Osteoblast (primary cell): ENCODE measurements at regions not wholly inside any gene's neighbourhood (a gene's known extent, or its start where the extent isn't known, plus 50 kb on each side); places are given as distances from the start of the nearest gene placed in this dataset.

Source experiments
- DNase-seq: peaks from one replicate; pipeline ENCODE4 v3.0.0; 2011; ENCODE audit warnings: low spot score, mixed read lengths; ENCODE audit not compliant: insufficient read length; ENCODE audit errors: missing footprints
- H2AFZ ChIP-seq: 2 replicates; pipeline ENCODE4 v1.6.0; 2011; ENCODE audit warnings: mild to moderate bottlenecking, low read length
- H3K27ac ChIP-seq: 2 replicates; pipeline ENCODE4 v1.5.1; 2011; ENCODE audit warnings: mild to moderate bottlenecking, low read depth, low read length, moderate library complexity
- H3K27me3 ChIP-seq: 2 replicates; pipeline ENCODE4 v1.6.0; 2012; ENCODE audit warnings: mild to moderate bottlenecking, control low read depth, inconsistent platforms, low read length, moderate library complexity; ENCODE audit not compliant: insufficient read depth
- H3K36me3 ChIP-seq: 2 replicates; pipeline ENCODE4 v1.5.1; 2011; ENCODE audit warnings: mild to moderate bottlenecking, low read length, control low read depth, moderate library complexity; ENCODE audit not compliant: insufficient read depth
- H3K4me1 ChIP-seq: 2 replicates; pipeline ENCODE4 v1.5.1; 2011; ENCODE audit warnings: mild to moderate bottlenecking, low read length, control low read depth, moderate library complexity; ENCODE audit not compliant: insufficient read depth
- H3K4me2 ChIP-seq: 2 replicates; pipeline ENCODE4 v1.6.0; 2011; ENCODE audit warnings: mild to moderate bottlenecking, low read length; ENCODE audit not compliant: insufficient read depth
- H3K4me3 ChIP-seq: fragments of 200-600 bp; sonication (generic); 3 replicates; pipeline ENCODE4 v1.5.1; 2012; ENCODE audit warnings: mild to moderate bottlenecking, low read length, inconsistent platforms; ENCODE audit not compliant: insufficient read depth
- H3K79me2 ChIP-seq: 2 replicates; pipeline ENCODE4 v1.6.0; 2012; ENCODE audit warnings: mild to moderate bottlenecking, low read length, control low read depth, inconsistent platforms; ENCODE audit not compliant: insufficient read depth
- H3K9me3 ChIP-seq: 2 replicates; pipeline ENCODE4 v1.5.1; 2011; ENCODE audit warnings: low read depth, low read length, control low read depth
- H4K20me1 ChIP-seq: 2 replicates; pipeline ENCODE4 v1.6.0; 2012; ENCODE audit warnings: mild to moderate bottlenecking, low read length, control low read depth; ENCODE audit not compliant: insufficient read depth
- CTCF ChIP-seq: IDR thresholded peaks from 2 replicates; pipeline ENCODE4 v1.5.1; 2011; ENCODE audit warnings: mild to moderate bottlenecking, low read depth, low read length, moderate library complexity; ENCODE audit errors: extremely low read depth

- H3K27me3 ChIP-seq: no peaks in the 10 kb centered on the region
- no peaks in the 10 kb centered on the region for H3K79me2 ChIP-seq
Observed at GRCh38 chr9:100838857-100839256, 189.7 kb upstream of the PLPPR1 start.

GRCh38 chr9:100848726-100849125 is 179.8 kb upstream of the PLPPR1 start:
- H3K4me2 ChIP-seq: no peak overlapping the region
- no peak overlapping the region for H2AFZ ChIP-seq
- H3K9me3 ChIP-seq: no peaks in the 10 kb centered on the region
- H3K4me1 ChIP-seq: no peaks in the 10 kb centered on the region
- no peaks in the 10 kb centered on the region for H3K79me2 ChIP-seq
- TF ChIP-seq CTCF: no peak
- no peaks in the 10 kb centered on the region for H3K36me3 ChIP-seq
- no peak overlapping the region for H3K27ac ChIP-seq
- no peak for DNase-seq
- no peaks in the 10 kb centered on the region for H4K20me1 ChIP-seq
- no peaks in the 10 kb centered on the region for H3K27me3 ChIP-seq
- no peak overlapping the region for H3K4me3 ChIP-seq

More at GRCh38 chr9:100838857-100839256, 189.7 kb upstream of the PLPPR1 start:
- DNase-seq: peak; percentile 1
- no peak overlapping the region for H3K4me2 ChIP-seq
- H4K20me1 ChIP-seq: no peaks in the 10 kb centered on the region
- no peaks in the 10 kb centered on the region for H3K4me1 ChIP-seq
- H3K9me3 ChIP-seq: no peaks in the 10 kb centered on the region
- H3K27ac ChIP-seq: no peak overlapping the region
- H3K4me3 ChIP-seq: no peak overlapping the region
- no peak overlapping the region for H2AFZ ChIP-seq
- no peaks in the 10 kb centered on the region for H3K36me3 ChIP-seq
- TF ChIP-seq CTCF: no peak

GRCh38 chr9:100852088-100852487 is 176.4 kb upstream of the PLPPR1 start:
- H3K4me1 ChIP-seq: no peaks in the 10 kb centered on the region
- DNase-seq: no peak
- no peak overlapping the region for H3K27ac ChIP-seq
- H4K20me1 ChIP-seq: no peaks in the 10 kb centered on the region
- TF ChIP-seq CTCF: no peak
- no peaks in the 10 kb centered on the region for H3K36me3 ChIP-seq
- no peak overlapping the region for H3K4me3 ChIP-seq
- H3K79me2 ChIP-seq: no peaks in the 10 kb centered on the region
- H3K9me3 ChIP-seq: no peaks in the 10 kb centered on the region
- H3K27me3 ChIP-seq: no peaks in the 10 kb centered on the region
- no peak overlapping the region for H3K4me2 ChIP-seq
- H2AFZ ChIP-seq: no peak overlapping the region

GRCh38 chr9:100856238-100856637 is 172.3 kb upstream of the PLPPR1 start:
- Histone ChIP-seq H2AFZ (no peak overlapping the region), H4K20me1 (no peaks in the 10 kb centered on the region), H3K4me2 (no peak overlapping the region), H3K4me1 (no peaks in the 10 kb centered on the region), H3K79me2 (no peaks in the 10 kb centered on the region), H3K4me3 (no peak overlapping the region), H3K27ac (no peak overlapping the region), H3K27me3 (no peaks in the 10 kb centered on the region), H3K36me3 (no peaks in the 10 kb centered on the region), H3K9me3 (no peaks in the 10 kb centered on the region)
- TF ChIP-seq CTCF: no peak
- no peak for DNase-seq
